B cell (primary cell): ENCODE measurements at regions not wholly inside any gene's neighbourhood (a gene's known extent, or its start where the extent isn't known, plus 50 kb on each side); places are given as distances from the start of the nearest gene placed in this dataset.
"Not testable (repeated sequence)": the region's sequence is repeated elsewhere in the genome, so short reads cannot be mapped to it uniquely, and the experiment has no call there.

Experiments used
- ATAC-seq: fragments of 200-7000 bp; cut with Tn5 transposase; one replicate; pipeline ENCODE4 v1.10.0; 2021; ENCODE audit warnings: low read depth, mild to moderate bottlenecking, moderate number of reproducible peaks, moderate library complexity
- CTCF ChIA-PET: fragments of 350-600 bp; sonication (Branson Sonifier 250); formaldehyde crosslinking; loops from one replicate; lab custom pipeline; 2021; ENCODE audit warnings: antibody characterized with exemption, inconsistent platforms; lab: Charles Lee
- POLR2A ChIA-PET: fragments of 350-600 bp; sonication (Branson Sonifier 250); formaldehyde crosslinking; loops from one replicate; lab custom pipeline; 2021; ENCODE audit warnings: antibody characterized with exemption; lab: Charles Lee
- DNase-seq: peaks from one replicate; pipeline ENCODE4 v3.0.0; 2013
- H2AFZ ChIP-seq: 2 replicates; pipeline ENCODE4 v1.6.1; 2012; ENCODE audit warnings: mild to moderate bottlenecking, low read depth, low read length; ENCODE audit not compliant: insufficient read depth, poor library complexity, severe bottlenecking
- H3K27ac ChIP-seq, 2 donors: 1 replicate in 1 of 2; 2 replicates in 1 of 2; pipeline ENCODE4 v1.5.1; 2012 to 2013; ENCODE audit warnings: low read length in 2 of 2, mild to moderate bottlenecking in 2 of 2, moderate library complexity in 1 of 2
- H3K27me3 ChIP-seq, 4 experiments: fragments of 200-600 bp in 1 of 4; sonication (generic) in 1 of 4; replicated peaks in 1 of 4; 1 replicate in 2 of 4; 2 replicates in 2 of 4; pipeline versions ENCODE4 v1.6.1 to v1.7.0; 2013 to 2016; ENCODE audit warnings: low read length in 3 of 4, mild to moderate bottlenecking in 2 of 4, mixed read lengths in 1 of 4, moderate library complexity in 1 of 4; ENCODE audit not compliant: insufficient read depth in 4 of 4, control insufficient read depth in 3 of 4; ENCODE audit errors: control extremely low read depth in 1 of 4
- H3K36me3 ChIP-seq, 2 experiments: replicated peaks in 1 of 2; 1 replicate in 1 of 2; 2 replicates in 1 of 2; pipeline versions ENCODE4 v1.6.1 to v1.7.1; 2013; ENCODE audit warnings: low read length in 1 of 2; ENCODE audit not compliant: insufficient read depth in 2 of 2, control insufficient read depth in 1 of 2; ENCODE audit errors: control extremely low read depth in 1 of 2, extremely low read depth in 1 of 2
- H3K4me1 ChIP-seq, 2 donors: fragments of 200-600 bp in 1 of 2; sonication (generic) in 1 of 2; 1 replicate in 1 of 2; 2 replicates in 1 of 2; pipeline versions ENCODE4 v1.5.1 to v1.6.1; 2013 to 2017; ENCODE audit warnings: low read length in 2 of 2; ENCODE audit not compliant: control insufficient read depth in 2 of 2, insufficient read depth in 2 of 2
- H3K4me2 ChIP-seq: replicated peaks from 2 replicates; pipeline ENCODE3; 2012; ENCODE audit warnings: mild to moderate bottlenecking, low read depth, low read length; ENCODE audit not compliant: poor library complexity, severe bottlenecking
- H3K4me3 ChIP-seq, 5 experiments: fragments of 200-600 bp in 1 of 5; sonication (generic) in 1 of 5; 1 replicate in 3 of 5; 2 replicates in 2 of 5; pipeline versions ENCODE4 v1.5.1 to v1.7.0; 2011 to 2016; ENCODE audit warnings: low read length in 4 of 5, mild to moderate bottlenecking in 4 of 5, low read depth in 2 of 5, control low read depth in 1 of 5, moderate library complexity in 1 of 5; ENCODE audit not compliant: insufficient read depth in 1 of 5; ENCODE audit errors: control extremely low read depth in 1 of 5, extremely low read depth in 1 of 5
- H3K79me2 ChIP-seq: fragments of 200-600 bp; sonication (generic); one replicate; pipeline ENCODE4 v1.6.0; 2016; ENCODE audit warnings: low read length; ENCODE audit not compliant: control insufficient read depth, insufficient read depth
- H3K9ac ChIP-seq: fragments of 200-600 bp; sonication (generic); 2 replicates; pipeline ENCODE4 v1.6.1; 2017; ENCODE audit warnings: mild to moderate bottlenecking, low read length, moderate library complexity
- H3K9me3 ChIP-seq, 3 donors: one replicate each; pipeline versions ENCODE4 v1.6.1 to v1.7.1; 2013; ENCODE audit warnings: low read length in 2 of 3; ENCODE audit not compliant: control insufficient read depth in 2 of 3, insufficient read depth in 1 of 3; ENCODE audit errors: control extremely low read depth in 1 of 3
- H4K20me1 ChIP-seq: 2 replicates; pipeline ENCODE4 v1.6.0; 2012; ENCODE audit warnings: mild to moderate bottlenecking, low read length; ENCODE audit not compliant: insufficient read depth, control insufficient read depth, poor library complexity, severe bottlenecking
- H3K27ac Mint-ChIP-seq: one replicate; pipeline ENCODE4 v1.8.0; 2021; ENCODE audit warnings: mixed read lengths
- H3K27me3 Mint-ChIP-seq: one replicate; pipeline ENCODE4 v1.8.0; 2021; ENCODE audit warnings: mixed read lengths
- H3K4me1 Mint-ChIP-seq: one replicate; pipeline ENCODE4 v1.8.0; 2021; ENCODE audit warnings: mixed read lengths
- H3K4me3 Mint-ChIP-seq: one replicate; pipeline ENCODE4 v1.8.0; 2021; ENCODE audit warnings: mixed read lengths
- H3K9me3 Mint-ChIP-seq: one replicate; pipeline ENCODE4 v1.8.0; 2022; ENCODE audit warnings: mixed read lengths; ENCODE audit not compliant: insufficient read depth
- EZH2 ChIP-seq: IDR thresholded peaks from 2 replicates; pipeline ENCODE4 v1.6.1; 2012; ENCODE audit warnings: borderline replicate concordance, low read depth, mild to moderate bottlenecking, moderate library complexity, low read length; ENCODE audit not compliant: insufficient read depth, poor library complexity, severe bottlenecking
- WGBS: methylation state at CpG from one replicate; pipeline ENCODE4 v1.1.5; 2013; ENCODE audit warnings: missing lambda C conversion rate; ENCODE audit not compliant: insufficient coverage; 5-methylcytosine and 5-hydroxymethylcytosine counted together
- intact Hi-C: fragments of 100-400 bp; cut with micrococcal nuclease; formaldehyde crosslinking; loops from one replicate; pipeline ENCODE4 v1.10.0; 2022
- TF ChIP-seq, protein P1 (sequence below): fragments of 200-600 bp; IDR thresholded peaks from one replicate; pipeline ENCODE4 v1.8.0; 2022; ENCODE audit warnings: antibody characterized with exemption, mild to moderate bottlenecking

DNA sequence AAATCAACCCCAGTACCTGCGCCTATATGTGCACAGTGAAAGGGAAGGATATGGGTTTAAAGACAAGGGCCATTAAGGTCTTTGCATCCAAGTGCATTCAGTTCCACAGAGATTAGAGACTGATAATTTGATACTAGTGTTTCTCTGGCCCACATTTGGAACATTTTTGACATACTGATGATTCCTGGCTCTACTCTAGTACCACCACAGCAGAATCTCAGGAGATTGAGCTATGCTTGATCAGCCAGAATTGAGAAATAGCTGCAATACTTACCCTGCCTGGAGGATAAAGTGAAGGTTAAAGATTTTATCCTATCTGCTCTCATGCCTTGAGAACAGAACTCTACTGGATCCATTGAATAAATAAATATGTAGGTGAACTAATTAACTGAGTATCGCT is 1267.8 kb downstream of the SUCLG1 start:
- Histone ChIP-seq H3K4me1 (no peaks in the 10 kb centered on the region), H3K36me3 (no peaks in the 10 kb centered on the region), H3K9me3 (no peaks in the 10 kb centered on the region), H3K79me2 (no peaks in the 10 kb centered on the region), H3K4me2 (no peak overlapping the region), H3K9ac (no peak overlapping the region), H3K27ac (no peak overlapping the region), H3K27me3 (no peaks in the 10 kb centered on the region), H2AFZ (no peak overlapping the region), H3K4me3 (no peak overlapping the region), H4K20me1 (no peaks in the 10 kb centered on the region)
- CTCF ChIA-PET, result no interaction called here
- ATAC-seq (no peak), DNase-seq (no peak)
- Mint-ChIP-seq H3K27me3 (no peaks in the 10 kb centered on the region), H3K4me3 (no peak overlapping the region), H3K9me3 (no peaks in the 10 kb centered on the region), H3K4me1 (no peaks in the 10 kb centered on the region), H3K27ac (no peak overlapping the region)
- TF ChIP-seq EZH2, result no peak
- TF ChIP-seq, protein P1, sequence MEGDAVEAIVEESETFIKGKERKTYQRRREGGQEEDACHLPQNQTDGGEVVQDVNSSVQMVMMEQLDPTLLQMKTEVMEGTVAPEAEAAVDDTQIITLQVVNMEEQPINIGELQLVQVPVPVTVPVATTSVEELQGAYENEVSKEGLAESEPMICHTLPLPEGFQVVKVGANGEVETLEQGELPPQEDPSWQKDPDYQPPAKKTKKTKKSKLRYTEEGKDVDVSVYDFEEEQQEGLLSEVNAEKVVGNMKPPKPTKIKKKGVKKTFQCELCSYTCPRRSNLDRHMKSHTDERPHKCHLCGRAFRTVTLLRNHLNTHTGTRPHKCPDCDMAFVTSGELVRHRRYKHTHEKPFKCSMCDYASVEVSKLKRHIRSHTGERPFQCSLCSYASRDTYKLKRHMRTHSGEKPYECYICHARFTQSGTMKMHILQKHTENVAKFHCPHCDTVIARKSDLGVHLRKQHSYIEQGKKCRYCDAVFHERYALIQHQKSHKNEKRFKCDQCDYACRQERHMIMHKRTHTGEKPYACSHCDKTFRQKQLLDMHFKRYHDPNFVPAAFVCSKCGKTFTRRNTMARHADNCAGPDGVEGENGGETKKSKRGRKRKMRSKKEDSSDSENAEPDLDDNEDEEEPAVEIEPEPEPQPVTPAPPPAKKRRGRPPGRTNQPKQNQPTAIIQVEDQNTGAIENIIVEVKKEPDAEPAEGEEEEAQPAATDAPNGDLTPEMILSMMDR, result no peak
- intact Hi-C loops, result no loop called here
- no CpG with 5 or more reads among the region's 2 CpGs for WGBS
- POLR2A ChIA-PET, result no interaction called here

DNA sequence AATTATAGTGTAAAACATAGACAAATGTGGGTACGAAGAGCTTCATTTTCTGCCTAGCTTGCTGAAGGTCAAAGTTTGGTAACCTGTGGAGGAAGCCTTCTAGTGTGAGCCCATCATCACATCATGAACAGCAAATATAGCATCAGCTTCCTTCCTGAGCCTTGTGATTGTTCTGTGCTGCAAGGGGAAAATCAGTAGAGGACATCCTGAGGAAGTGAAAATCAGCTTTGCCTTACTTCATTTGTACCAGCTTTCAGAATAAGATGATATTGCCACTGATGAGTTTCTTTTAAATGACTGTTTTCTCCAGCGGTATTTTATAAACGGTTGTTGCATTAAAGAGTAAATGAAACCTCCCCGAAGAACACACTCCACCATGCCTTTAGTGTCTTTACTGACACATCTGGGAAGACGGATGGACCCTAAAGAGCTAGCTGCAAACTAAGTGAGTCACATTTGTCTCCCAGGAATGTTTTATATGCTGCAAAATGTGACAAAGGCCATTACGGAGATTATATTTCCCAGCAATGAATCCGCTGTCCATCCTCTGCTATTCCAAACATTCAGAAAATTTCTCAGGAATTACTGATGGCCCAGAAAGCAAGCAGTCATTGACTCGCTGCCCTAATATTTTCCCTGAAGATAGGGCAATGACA is 1272.8 kb downstream of the SUCLG1 start:
- Histone ChIP-seq H3K9ac (no peak overlapping the region), H3K27me3 (no peaks in the 10 kb centered on the region), H3K4me1 (no peaks in the 10 kb centered on the region), H3K27ac (no peak overlapping the region), H3K4me2 (no peak overlapping the region), H3K79me2 (no peaks in the 10 kb centered on the region), H3K9me3 (peaks cover 0 to 6% (median 0%) of the 10 kb centered on the region in 3 donors), H4K20me1 (no peaks in the 10 kb centered on the region), H3K36me3 (no peaks in the 10 kb centered on the region), H2AFZ (no peak overlapping the region), H3K4me3 (no peak overlapping the region)
- no peak for DNase-seq
- Mint-ChIP-seq H3K27me3 (no peaks in the 10 kb centered on the region), H3K9me3 (no peaks in the 10 kb centered on the region), H3K27ac (no peak overlapping the region), H3K4me3 (no peak overlapping the region), H3K4me1 (no peaks in the 10 kb centered on the region)
- CTCF ChIA-PET, result no interaction called here
- intact Hi-C loops, result no loop called here
- ATAC-seq, result no peak
- TF ChIP-seq, protein P1, result no peak
- TF ChIP-seq EZH2, result no peak
- POLR2A ChIA-PET, result no interaction called here
- 71% methylated on average over 4 of the region's 8 CpGs for WGBS

DNA sequence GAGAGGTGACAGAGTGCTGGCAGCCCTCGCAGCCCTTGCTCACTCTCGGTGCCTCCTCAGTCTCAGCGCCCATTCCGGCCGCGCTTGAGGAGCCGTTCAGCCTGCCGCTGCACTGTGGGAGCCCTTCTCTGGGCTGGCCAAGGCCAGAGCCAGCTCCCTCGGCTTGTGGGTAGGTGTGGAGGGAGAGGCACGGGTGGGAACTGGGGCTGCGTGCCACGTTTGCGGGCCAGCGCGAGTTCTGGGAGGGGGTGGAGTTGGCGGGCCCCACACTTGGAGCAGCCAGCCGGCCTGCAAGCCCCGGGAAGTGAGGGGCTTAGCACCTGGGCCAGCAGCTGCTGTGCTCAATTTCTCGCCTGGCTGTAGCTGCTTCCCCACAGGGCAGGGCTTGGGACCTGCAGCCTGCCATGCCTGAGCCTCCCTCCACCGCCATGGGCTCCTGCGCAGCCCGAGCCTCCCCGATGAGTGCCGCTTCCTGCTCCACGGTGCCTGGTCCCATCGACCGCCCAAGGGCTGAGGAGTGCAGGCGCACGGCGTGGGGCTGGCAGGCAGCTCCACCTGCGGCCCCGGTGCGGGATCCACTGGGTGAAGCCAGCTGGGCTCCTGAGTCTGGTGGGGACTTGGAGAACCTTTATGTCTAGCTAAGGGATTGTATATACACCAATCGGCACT is 1278.1 kb downstream of the SUCLG1 start:
- peak; percentile 2 for DNase-seq
- H3K36me3 ChIP-seq, POLR2A ChIA-PET, H2AFZ ChIP-seq, H3K9ac ChIP-seq, H3K4me1 Mint-ChIP-seq, ATAC-seq, H3K4me3 ChIP-seq, H3K79me2 ChIP-seq, H3K27ac ChIP-seq, intact Hi-C loops, H3K9me3 Mint-ChIP-seq, H3K27me3 Mint-ChIP-seq, CTCF ChIA-PET, H4K20me1 ChIP-seq, H3K4me2 ChIP-seq, H3K4me3 Mint-ChIP-seq, H3K27me3 ChIP-seq, H3K27ac Mint-ChIP-seq, H3K4me1 ChIP-seq: not testable (repeated sequence)
- WGBS, result 85% methylated on average over 33 of the region's 34 CpGs
- peaks cover 0 to 18% (median 1%) of the 10 kb centered on the region in 3 donors for H3K9me3 ChIP-seq
